H9 (cell line): ENCODE measurements at regions not wholly inside any gene's neighbourhood (a gene's known extent, or its start where the extent isn't known, plus 50 kb on each side); places are given as distances from the start of the nearest gene placed in this dataset.

Experiments used
- DNase-seq: peaks from one replicate; pipeline ENCODE4 v3.0.0-alpha.2; 2017
- H2AFZ ChIP-seq: one replicate; pipeline ENCODE4 v1.6.1; 2013; ENCODE audit warnings: mild to moderate bottlenecking, low read length, control low read depth, moderate library complexity
- H2AK5ac ChIP-seq: 2 replicates; pipeline ENCODE4 v1.6.1; 2013; ENCODE audit warnings: low read length, control low read depth, mixed read lengths; ENCODE audit not compliant: insufficient read length
- H2BK120ac ChIP-seq: one replicate; pipeline ENCODE4 v1.6.1; 2013; ENCODE audit warnings: low read depth, mild to moderate bottlenecking, low read length, control low read depth, inconsistent platforms; ENCODE audit not compliant: poor library complexity, severe bottlenecking
- H2BK12ac ChIP-seq: 2 replicates; pipeline ENCODE4 v1.6.1; 2013; ENCODE audit warnings: low read length, control low read depth, mixed read lengths, low read depth; ENCODE audit not compliant: insufficient read length
- H2BK15ac ChIP-seq: 2 replicates; pipeline ENCODE4 v1.6.1; 2013; ENCODE audit warnings: low read depth, low read length, control low read depth
- H2BK20ac ChIP-seq: one replicate; pipeline ENCODE4 v1.6.1; 2013; ENCODE audit warnings: low read depth, mild to moderate bottlenecking, low read length, control low read depth, inconsistent platforms; ENCODE audit not compliant: poor library complexity, severe bottlenecking
- H2BK5ac ChIP-seq: 2 replicates; pipeline ENCODE4 v1.6.1; 2013; ENCODE audit warnings: low read length, control low read depth, mixed read lengths; ENCODE audit not compliant: insufficient read length
- H3K14ac ChIP-seq: 2 replicates; pipeline ENCODE4 v1.6.1; 2013; ENCODE audit warnings: low read length, control low read depth; ENCODE audit not compliant: insufficient read depth
- H3K18ac ChIP-seq: 2 replicates; pipeline ENCODE4 v1.6.1; 2013; ENCODE audit warnings: low read depth, mild to moderate bottlenecking, mixed read lengths, low read length, control low read depth; ENCODE audit not compliant: insufficient read length
- H3K23ac ChIP-seq: 2 replicates; pipeline ENCODE4 v1.6.1; 2013; ENCODE audit warnings: low read length, control low read depth, mixed read lengths, low read depth; ENCODE audit not compliant: insufficient read length
- H3K23me2 ChIP-seq: 2 replicates; pipeline ENCODE4 v1.6.1; 2013; ENCODE audit warnings: low read depth, mild to moderate bottlenecking, mixed read lengths, low read length, control low read depth; ENCODE audit not compliant: insufficient read length, poor library complexity, severe bottlenecking
- H3K27ac ChIP-seq: 2 replicates; pipeline ENCODE4 v1.5.1; 2013; ENCODE audit warnings: low read length, control low read depth, mixed read lengths, low read depth; ENCODE audit not compliant: insufficient read length
- H3K27me3 ChIP-seq: 2 replicates; pipeline ENCODE4 v1.6.1; 2013; ENCODE audit warnings: low read length, control low read depth, inconsistent platforms; ENCODE audit not compliant: insufficient read depth
- H3K4ac ChIP-seq: 2 replicates; pipeline ENCODE4 v1.6.1; 2013; ENCODE audit warnings: low read depth, mild to moderate bottlenecking, control low read depth, inconsistent platforms, low read length, moderate library complexity
- H3K4me1 ChIP-seq: 2 replicates; pipeline ENCODE4 v1.6.1; 2013; ENCODE audit warnings: low read length, control low read depth, inconsistent platforms; ENCODE audit not compliant: insufficient read depth
- H3K4me2 ChIP-seq: 2 replicates; pipeline ENCODE4 v1.6.1; 2013; ENCODE audit warnings: low read length, control low read depth, mixed read lengths; ENCODE audit not compliant: insufficient read length, insufficient read depth
- H3K56ac ChIP-seq: 2 replicates; pipeline ENCODE4 v1.6.1; 2013; ENCODE audit warnings: low read depth, mild to moderate bottlenecking, mixed read lengths, low read length, control low read depth; ENCODE audit not compliant: insufficient read length
- H3K79me1 ChIP-seq: 2 replicates; pipeline ENCODE4 v1.6.1; 2013; ENCODE audit warnings: low read depth, mild to moderate bottlenecking, moderate library complexity, low read length, control low read depth, inconsistent platforms; ENCODE audit not compliant: insufficient read depth, poor library complexity, severe bottlenecking
- H3K79me2 ChIP-seq: 2 replicates; pipeline ENCODE4 v1.6.1; 2013; ENCODE audit warnings: low read length, control low read depth, inconsistent platforms; ENCODE audit not compliant: insufficient read depth
- H3K9ac ChIP-seq: 2 replicates; pipeline ENCODE4 v1.6.1; 2013; ENCODE audit warnings: low read length, control low read depth, mixed read lengths; ENCODE audit not compliant: insufficient read length; ENCODE audit errors: extremely low read depth
- H3K9me3 ChIP-seq: one replicate; pipeline ENCODE4 v1.6.1; 2013; ENCODE audit warnings: low read depth, low read length, inconsistent platforms; ENCODE audit not compliant: control insufficient read depth
- H3T11ph ChIP-seq: one replicate; pipeline ENCODE4 v1.6.1; 2013; ENCODE audit warnings: mild to moderate bottlenecking, low read length, control low read depth, inconsistent platforms
- H4K20me1 ChIP-seq: one replicate; pipeline ENCODE4 v1.6.1; 2013; ENCODE audit not compliant: control insufficient read depth, insufficient read length, insufficient read depth
- H4K5ac ChIP-seq: 2 replicates; pipeline ENCODE4 v1.6.1; 2013; ENCODE audit warnings: low read depth, mild to moderate bottlenecking, mixed read lengths, low read length, control low read depth; ENCODE audit not compliant: insufficient read length
- H4K8ac ChIP-seq: replicated peaks from 2 replicates; pipeline ENCODE4 v1.6.1; 2013; ENCODE audit warnings: low read length, control low read depth, mixed read lengths, low read depth; ENCODE audit not compliant: insufficient read length
- H4K91ac ChIP-seq: 2 replicates; pipeline ENCODE4 v1.6.1; 2013; ENCODE audit warnings: low read depth, mild to moderate bottlenecking, moderate library complexity, mixed read lengths, low read length, control low read depth; ENCODE audit not compliant: insufficient read length
- H3K27ac Mint-ChIP-seq, 3 experiments: 2 replicates in 2 of 3; 3 replicates in 1 of 3; pipeline ENCODE4 v1.8.0; 2020 to 2021; ENCODE audit warnings: mixed read lengths in 3 of 3, mild to moderate bottlenecking in 1 of 3, moderate library complexity in 1 of 3
- H3K27me3 Mint-ChIP-seq: 2 replicates; pipeline ENCODE4 v1.8.0; 2021; ENCODE audit warnings: low read depth, mild to moderate bottlenecking, moderate library complexity, mixed read lengths
- H3K36me3 Mint-ChIP-seq, 3 experiments: 2 replicates in 2 of 3; 3 replicates in 1 of 3; pipeline ENCODE4 v1.8.0; 2020 to 2021; ENCODE audit warnings: low read depth in 3 of 3, mixed read lengths in 3 of 3; ENCODE audit not compliant: insufficient read depth in 1 of 3
- H3K4me1 Mint-ChIP-seq, 2 experiments: 2 replicates each; pipeline ENCODE4 v1.8.0; 2020; ENCODE audit warnings: mixed read lengths in 2 of 2
- H3K4me3 Mint-ChIP-seq, 2 experiments: 2 replicates in 1 of 2; 3 replicates in 1 of 2; pipeline ENCODE4 v1.8.0; 2020 to 2021; ENCODE audit warnings: mild to moderate bottlenecking in 2 of 2, mixed read lengths in 2 of 2, moderate library complexity in 1 of 2
- H3K9me3 Mint-ChIP-seq, 2 experiments: 2 replicates in 1 of 2; 3 replicates in 1 of 2; pipeline ENCODE4 v1.8.0; 2020; ENCODE audit warnings: mild to moderate bottlenecking in 2 of 2, mixed read lengths in 2 of 2, moderate library complexity in 1 of 2
- CTCF ChIP-seq: fragments of 200-600 bp; sonication (generic); conservative IDR thresholded peaks from 3 replicates; pipeline ENCODE4 v1.8.0; 2021; ENCODE audit warnings: antibody characterized with exemption, mild to moderate bottlenecking
- WGBS: extraction: QIAGEN DNeasy Blood & Tissue Kit; methylation state at CpG from one replicate; pipeline ENCODE4 v1.1.7; 2013; ENCODE audit warnings: missing lambda C conversion rate, low lambda C conversion rate, mixed read lengths; ENCODE audit not compliant: insufficient read length; ENCODE audit errors: extremely low coverage; 5-methylcytosine and 5-hydroxymethylcytosine counted together

GRCh38 chr3:177688152-177688551 is 490.9 kb upstream of the TBL1XR1 start:
- Histone ChIP-seq H3K9ac (no peak overlapping the region), H3K56ac (no peak overlapping the region), H4K5ac (no peak overlapping the region), H3K9me3 (no peaks in the 10 kb centered on the region), H2BK5ac (no peak overlapping the region), H2AK5ac (no peak overlapping the region), H3K27ac (no peak overlapping the region), H2BK15ac (no peak overlapping the region), H2BK20ac (no peak overlapping the region), H3K27me3 (no peaks in the 10 kb centered on the region), H2BK120ac (no peak overlapping the region), H3K4ac (no peak overlapping the region), H4K20me1 (no peaks in the 10 kb centered on the region), H2BK12ac (no peak overlapping the region), H2AFZ (no peak overlapping the region), H3K18ac (no peak overlapping the region), H3K4me1 (no peaks in the 10 kb centered on the region; the same call in 1 of the 2 replicates), H3K79me1 (no peaks in the 10 kb centered on the region), H3K4me2 (no peak overlapping the region), H4K91ac (no peak overlapping the region), H4K8ac (no peak overlapping the region), H3K14ac (no peak overlapping the region), H3K23me2 (no peaks in the 10 kb centered on the region), H3K79me2 (no peaks in the 10 kb centered on the region), H3T11ph (no peak overlapping the region), H3K23ac (no peak overlapping the region)
- no peak for DNase-seq
- TF ChIP-seq CTCF, result no peak
- Mint-ChIP-seq H3K27ac (no peak overlapping the region), H3K36me3 (no peaks in the 10 kb centered on the region), H3K9me3 (no peaks in the 10 kb centered on the region), H3K4me1 (peaks cover 12 to 16% of the 10 kb centered on the region in 2 experiments; a peak in 3 of 4 replicates), H3K4me3 (no peak overlapping the region), H3K27me3 (no peaks in the 10 kb centered on the region)
- no CpG with 5 or more reads among the region's 5 CpGs for WGBS
